ENCODE measurements at regions not wholly inside any gene's neighbourhood (a gene's known extent, or its start where the extent isn't known, plus 50 kb on each side); places are given as distances from the start of the nearest gene placed in this dataset.

GRCh38 chr7:51970961-51971665, 654.5 kb upstream of the COBL start:
- TF ChIP-seq EZH2 (IDR thresholded peaks at IDR 0.05) (no peak), POLR2AphosphoS5 (IDR thresholded peaks at IDR 0.05; ENCODE audit: borderline replicate concordance, low read depth, low read length) (no peak)
